Endothelial cell of umbilical vein (primary cell): ENCODE measurements at regions not wholly inside any gene's neighbourhood (a gene's known extent, or its start where the extent isn't known, plus 50 kb on each side); places are given as distances from the start of the nearest gene placed in this dataset.

Source experiments
- BruUV-seq: library from RNA; stranded (reverse); fragments of 400-500 nt; replicated peaks from 2 replicates; lab custom pipeline; 2021; lab: Mats Ljungman, UMichigan
- CTCF ChIA-PET: fragments of 300-600, 350-600 bp; sonication (Branson Sonifier 250); formaldehyde crosslinking; loops from one replicate; lab custom pipeline; 2021; ENCODE audit warnings: antibody characterized with exemption, inconsistent platforms; lab: Charles Lee
- POLR2A ChIA-PET: fragments of 300-600, 350-600 bp; sonication (Branson Sonifier 250); formaldehyde crosslinking; loops from one replicate; lab custom pipeline; 2021; ENCODE audit warnings: antibody characterized with exemption, inconsistent platforms; lab: Charles Lee
- DNase-seq: peaks from one replicate; pipeline ENCODE4 v3.0.0-alpha.2; 2011; ENCODE audit warnings: low read depth, low spot score
- FAIRE-seq: peaks from 2 replicates; lab custom pipeline; 2011; peaks lifted over from hg19 to GRCh38; lab: Jason Lieb, UNC
- H2AFZ ChIP-seq: 2 replicates; pipeline ENCODE4 v1.6.0; 2012; ENCODE audit warnings: low read depth, low read length, control low read depth, inconsistent platforms
- H3K27ac ChIP-seq: 2 replicates; pipeline ENCODE4 v1.5.1; 2011; ENCODE audit warnings: low read depth, mild to moderate bottlenecking, control low read depth, low read length, moderate library complexity; ENCODE audit not compliant: insufficient read depth
- H3K27me3 ChIP-seq, 2 experiments: 2 replicates each; pipeline versions ENCODE4 v1.6.0 to v1.6.1; 2011; ENCODE audit warnings: low read length in 2 of 2, mixed read lengths in 1 of 2; ENCODE audit not compliant: control insufficient read depth in 2 of 2, insufficient read depth in 2 of 2
- H3K36me3 ChIP-seq, 2 experiments: 2 replicates in 1 of 2; 3 replicates in 1 of 2; pipeline ENCODE4 v1.5.1; 2011; ENCODE audit warnings: low read length in 2 of 2, mild to moderate bottlenecking in 1 of 2, moderate library complexity in 1 of 2; ENCODE audit not compliant: control insufficient read depth in 2 of 2, insufficient read depth in 2 of 2; ENCODE audit errors: extremely low read depth in 1 of 2
- H3K4me1 ChIP-seq: 3 replicates; pipeline ENCODE4 v1.5.1; 2011; ENCODE audit warnings: mild to moderate bottlenecking, low read length; ENCODE audit not compliant: control insufficient read depth, insufficient read depth; ENCODE audit errors: extremely low read depth
- H3K4me2 ChIP-seq: 2 replicates; pipeline ENCODE4 v1.6.1; 2011; ENCODE audit warnings: low read length, control low read depth, mixed read lengths; ENCODE audit not compliant: insufficient read depth
- H3K4me3 ChIP-seq, 3 experiments: fragments of 200-600 bp in 1 of 3; sonication (generic), shearing (Covaris generic) in 1 of 3; replicated peaks in 1 of 3; 2 replicates each; pipeline ENCODE4 v1.5.1; 2011 to 2016; ENCODE audit warnings: control low read depth in 3 of 3, low read length in 3 of 3, mild to moderate bottlenecking in 2 of 3, inconsistent platforms in 1 of 3, low read depth in 1 of 3, moderate library complexity in 1 of 3; ENCODE audit not compliant: insufficient read depth in 1 of 3
- H3K79me2 ChIP-seq: 2 replicates; pipeline ENCODE4 v1.6.0; 2012; ENCODE audit warnings: low read length, inconsistent platforms; ENCODE audit not compliant: control insufficient read depth, insufficient read depth
- H3K9ac ChIP-seq: replicated peaks from 2 replicates; pipeline ENCODE3; 2011; ENCODE audit warnings: low read length, control low read depth; ENCODE audit not compliant: insufficient read depth; ENCODE audit errors: extremely low read depth
- H3K9me1 ChIP-seq: replicated peaks from 3 replicates; pipeline ENCODE4 v1.6.0; 2011; ENCODE audit warnings: mild to moderate bottlenecking, low read length; ENCODE audit not compliant: control insufficient read depth, insufficient read depth; ENCODE audit errors: extremely low read depth
- H3K9me3 ChIP-seq: replicated peaks from 2 replicates; pipeline ENCODE4 v1.5.1; 2012; ENCODE audit warnings: low read length, inconsistent platforms; ENCODE audit not compliant: control insufficient read depth, insufficient read depth
- H4K20me1 ChIP-seq: replicated peaks from 2 replicates; pipeline ENCODE3; 2011; ENCODE audit warnings: mild to moderate bottlenecking, low read length; ENCODE audit not compliant: control insufficient read depth, insufficient read depth; ENCODE audit errors: extremely low read depth
- CTCF ChIP-seq, 2 donors: IDR thresholded peaks; 1 replicate in 1 of 2; 2 replicates in 1 of 2; pipeline ENCODE4 v1.5.1; 2011; ENCODE audit warnings: low read length in 2 of 2, mild to moderate bottlenecking in 2 of 2, moderate library complexity in 2 of 2, control low read depth in 1 of 2, inconsistent platforms in 1 of 2, low read depth in 1 of 2; ENCODE audit not compliant: insufficient read depth in 1 of 2; ENCODE audit errors: extremely low read depth in 1 of 2
- EZH2 ChIP-seq: IDR thresholded peaks from 2 replicates; pipeline ENCODE4 v1.6.1; 2012; ENCODE audit warnings: borderline replicate concordance, low read depth, mild to moderate bottlenecking, moderate library complexity, low read length, inconsistent platforms; ENCODE audit not compliant: severe bottlenecking
- FOS ChIP-seq: IDR thresholded peaks from 2 replicates; pipeline ENCODE4 v1.6.1; 2011; ENCODE audit warnings: mild to moderate bottlenecking, low read length, moderate library complexity, borderline replicate concordance; ENCODE audit not compliant: insufficient read depth
- GATA2 ChIP-seq: IDR thresholded peaks from 2 replicates; pipeline ENCODE4 v1.7.0; 2011; ENCODE audit warnings: low read depth, mild to moderate bottlenecking, moderate library complexity, mixed read lengths, low read length; ENCODE audit not compliant: insufficient read length, insufficient read depth
- JUN ChIP-seq: IDR thresholded peaks from 2 replicates; pipeline ENCODE4 v1.6.1; 2011; ENCODE audit warnings: borderline replicate concordance, low read depth; ENCODE audit not compliant: insufficient read length, insufficient read depth
- MAX ChIP-seq: IDR thresholded peaks from 2 replicates; pipeline ENCODE4 v1.6.1; 2011; ENCODE audit not compliant: insufficient read depth, insufficient read length
- MYC ChIP-seq: IDR thresholded peaks from one replicate; pipeline ENCODE4 v1.6.1; 2011; ENCODE audit warnings: mild to moderate bottlenecking, low read depth, low read length
- POLR2A ChIP-seq: IDR thresholded peaks from 2 replicates; pipeline ENCODE4 v1.6.1; 2012; ENCODE audit warnings: low read depth, mild to moderate bottlenecking, control low read depth, low read length
- POLR2AphosphoS5 ChIP-seq: IDR thresholded peaks from 2 replicates; pipeline ENCODE4 v1.6.1; 2012; ENCODE audit warnings: low read depth, mild to moderate bottlenecking, control low read depth, low read length, moderate library complexity; ENCODE audit not compliant: insufficient read depth
- dilution Hi-C: fragments of 300-500 bp; cut with MboI; formaldehyde crosslinking; loops from one replicate; pipeline ENCODE4 v1.15.0; 2019; ENCODE audit warnings: low sequenced_read_pairs; ENCODE audit not compliant: extremely low pct_ligation_motif_present
- intact Hi-C: fragments of 100-400 bp; cut with micrococcal nuclease; formaldehyde crosslinking; loops from one replicate; pipeline ENCODE4 v1.10.0; 2022

- no peaks in the 10 kb centered on the region for H4K20me1 ChIP-seq
- no peak overlapping the region for H2AFZ ChIP-seq
- DNase-seq (no peak), FAIRE-seq (no peak)
- H3K4me2 ChIP-seq: no peak overlapping the region
- peaks cover 2% of the 10 kb centered on the region for H3K9me3 ChIP-seq
- dilution Hi-C loops (no loop called here), intact Hi-C loops (no loop called here)
- TF ChIP-seq CTCF (IDR thresholded peaks at IDR 0.05; ENCODE audit: extremely low read depth in 1 of 2, insufficient read depth in 1 of 2, low read depth in 1 of 2, low read length in 2 of 2) (no peak), POLR2A (no peak)
- H3K4me1 ChIP-seq: no peaks in the 10 kb centered on the region
- ChIA-PET POLR2A (no interaction called here), CTCF (no interaction called here)
- H3K27me3 ChIP-seq: no peaks in the 10 kb centered on the region
- no peaks in the 10 kb centered on the region for H3K79me2 ChIP-seq
- no peak overlapping the region for H3K4me3 ChIP-seq
- no TSS peak for BruUV-seq
- no peaks in the 10 kb centered on the region for H3K9me1 ChIP-seq
- no peaks in the 10 kb centered on the region for H3K36me3 ChIP-seq
- no peak overlapping the region for H3K27ac ChIP-seq
- H3K9ac ChIP-seq: no peak overlapping the region
Observed at GRCh38 chr13:84985860-84986259, 813.4 kb downstream of the SLITRK6 start.

GRCh38 chr13:84983321-84983720 is 815.9 kb downstream of the SLITRK6 start:
- H3K36me3 ChIP-seq: no peaks in the 10 kb centered on the region
- H3K9ac ChIP-seq: no peak overlapping the region
- DNase-seq: no peak
- no peak overlapping the region for H3K27ac ChIP-seq
- no peak overlapping the region for H3K4me3 ChIP-seq
- CTCF ChIA-PET: no interaction called here
- no peak overlapping the region for H3K4me2 ChIP-seq
- no peaks in the 10 kb centered on the region for H3K27me3 ChIP-seq
- TF ChIP-seq JUN: no peak
- no peak for TF ChIP-seq FOS
- TF ChIP-seq EZH2: no peak
- TF ChIP-seq MYC: no peak
- TF ChIP-seq CTCF (IDR thresholded peaks at IDR 0.05; ENCODE audit: extremely low read depth in 1 of 2, insufficient read depth in 1 of 2, low read depth in 1 of 2, low read length in 2 of 2): no peak
- TF ChIP-seq POLR2A: no peak
- no peak for TF ChIP-seq POLR2AphosphoS5
- TF ChIP-seq MAX: no peak
- TF ChIP-seq GATA2: no peak
- no peaks in the 10 kb centered on the region for H3K4me1 ChIP-seq
- dilution Hi-C loops (no loop called here), intact Hi-C loops (no loop called here)
- H3K79me2 ChIP-seq: no peaks in the 10 kb centered on the region
- H4K20me1 ChIP-seq: no peaks in the 10 kb centered on the region
- no peaks in the 10 kb centered on the region for H3K9me1 ChIP-seq
- no TSS peak for BruUV-seq
- POLR2A ChIA-PET: no interaction called here
- FAIRE-seq: no peak
- no peaks in the 10 kb centered on the region for H3K9me3 ChIP-seq
- no peak overlapping the region for H2AFZ ChIP-seq
